T-helper 17 cell (primary cell): ENCODE measurements at regions not wholly inside any gene's neighbourhood (a gene's known extent, or its start where the extent isn't known, plus 50 kb on each side); places are given as distances from the start of the nearest gene placed in this dataset.

Source experiments
- ATAC-seq: fragments of 150-1000 bp; cut with Tn5 transposase; 2 replicates; pipeline ENCODE4 v1.10.0; 2021; ENCODE audit warnings: mild to moderate bottlenecking, moderate library complexity
- DNase-seq, 3 donors: peaks; one replicate each; pipeline versions ENCODE4 v3.0.0 to v3.0.0-alpha.2; 2020 to 2021
- H3K9me3 ChIP-seq: one replicate; pipeline ENCODE4 v1.7.0; 2013; ENCODE audit warnings: low read length, mild to moderate bottlenecking; ENCODE audit not compliant: control insufficient read depth, poor library complexity, severe bottlenecking
- H3K27ac Mint-ChIP-seq: one replicate; pipeline ENCODE4 v1.8.0; 2022; ENCODE audit warnings: mild to moderate bottlenecking, moderate library complexity, mixed read lengths
- H3K27me3 Mint-ChIP-seq: one replicate; pipeline ENCODE4 v1.8.0; 2022; ENCODE audit warnings: mixed read lengths
- H3K36me3 Mint-ChIP-seq: one replicate; pipeline ENCODE4 v1.8.0; 2022; ENCODE audit warnings: low read depth, mixed read lengths
- H3K4me1 Mint-ChIP-seq: one replicate; pipeline ENCODE4 v1.8.0; 2022; ENCODE audit warnings: mild to moderate bottlenecking, mixed read lengths
- H3K4me3 Mint-ChIP-seq: one replicate; pipeline ENCODE4 v1.8.0; 2022; ENCODE audit warnings: mild to moderate bottlenecking, moderate library complexity, mixed read lengths

GRCh38 chr3:174775603-174776002 lies 83.5 kb upstream of the NAALADL2 start:
- Mint-ChIP-seq H3K27ac (no peak overlapping the region), H3K27me3 (no peaks in the 10 kb centered on the region), H3K36me3 (no peaks in the 10 kb centered on the region), H3K4me1 (no peaks in the 10 kb centered on the region), H3K4me3 (no peak overlapping the region)
- no peaks in the 10 kb centered on the region for H3K9me3 ChIP-seq
- ATAC-seq (no peak), DNase-seq (no peak)

GRCh38 chr3:174776123-174776522 lies 83.0 kb upstream of the NAALADL2 start:
- H3K9me3 ChIP-seq = no peaks in the 10 kb centered on the region
- Mint-ChIP-seq H3K36me3 (no peaks in the 10 kb centered on the region), H3K4me1 (no peaks in the 10 kb centered on the region), H3K27me3 (no peaks in the 10 kb centered on the region), H3K4me3 (no peak overlapping the region), H3K27ac (no peak overlapping the region)
- DNase-seq (no peak), ATAC-seq (no peak)

DNA sequence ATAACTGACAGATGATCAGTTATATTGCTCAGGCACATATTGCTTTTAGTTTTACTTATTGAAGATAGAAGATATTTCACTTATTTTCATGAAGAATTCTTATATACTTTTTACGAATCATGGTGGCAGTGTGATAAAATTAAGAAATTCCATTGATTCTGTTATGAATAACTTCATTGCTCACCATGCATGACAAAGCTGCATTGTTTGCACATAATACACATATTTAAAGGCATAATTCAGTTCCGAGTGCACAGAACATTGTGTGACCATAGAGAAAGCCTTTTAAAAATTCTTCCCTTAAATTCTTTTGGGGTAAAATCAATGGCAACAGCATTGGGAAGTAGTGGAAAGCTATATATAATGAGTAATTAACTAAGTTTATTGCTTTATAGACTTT lies 82.5 kb upstream of the NAALADL2 start:
- no peaks in the 10 kb centered on the region for H3K9me3 ChIP-seq
- H3K27me3 Mint-ChIP-seq = no peaks in the 10 kb centered on the region
- H3K27ac Mint-ChIP-seq = no peak overlapping the region
- DNase-seq = no peak
- H3K4me3 Mint-ChIP-seq = no peak overlapping the region
- H3K4me1 Mint-ChIP-seq = no peaks in the 10 kb centered on the region
- H3K36me3 Mint-ChIP-seq = no peaks in the 10 kb centered on the region
- no peak for ATAC-seq

DNA sequence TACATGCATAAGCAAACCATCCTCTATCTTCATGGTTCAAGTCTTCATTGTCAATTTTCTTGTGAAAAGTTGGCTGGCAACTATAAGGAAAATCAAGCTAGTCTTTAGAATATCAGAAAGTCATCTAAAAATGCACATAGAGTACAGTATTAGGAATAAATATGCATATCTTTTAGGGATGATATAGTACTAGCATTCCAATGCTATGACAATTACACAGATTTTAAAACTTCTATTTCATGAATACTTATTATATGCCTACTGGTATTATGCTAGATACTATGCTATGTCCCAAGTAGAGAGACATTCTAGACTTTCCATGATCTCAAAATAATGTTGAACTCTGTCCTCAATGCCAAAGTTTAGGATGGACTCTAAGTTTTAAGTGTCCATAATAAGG lies 81.3 kb upstream of the NAALADL2 start:
- Mint-ChIP-seq H3K27me3 (no peaks in the 10 kb centered on the region), H3K4me1 (no peaks in the 10 kb centered on the region), H3K4me3 (no peak overlapping the region), H3K36me3 (no peaks in the 10 kb centered on the region), H3K27ac (no peak overlapping the region)
- ATAC-seq = no peak
- DNase-seq = no peak
- H3K9me3 ChIP-seq = no peaks in the 10 kb centered on the region

- ATAC-seq (no peak), DNase-seq (no peak)
- Mint-ChIP-seq H3K4me1 (no peaks in the 10 kb centered on the region), H3K4me3 (no peak overlapping the region), H3K27me3 (no peaks in the 10 kb centered on the region), H3K36me3 (no peaks in the 10 kb centered on the region), H3K27ac (no peak overlapping the region)
- no peaks in the 10 kb centered on the region for H3K9me3 ChIP-seq
Observed at GRCh38 chr3:174783502-174783901, 75.6 kb upstream of the NAALADL2 start.

DNA sequence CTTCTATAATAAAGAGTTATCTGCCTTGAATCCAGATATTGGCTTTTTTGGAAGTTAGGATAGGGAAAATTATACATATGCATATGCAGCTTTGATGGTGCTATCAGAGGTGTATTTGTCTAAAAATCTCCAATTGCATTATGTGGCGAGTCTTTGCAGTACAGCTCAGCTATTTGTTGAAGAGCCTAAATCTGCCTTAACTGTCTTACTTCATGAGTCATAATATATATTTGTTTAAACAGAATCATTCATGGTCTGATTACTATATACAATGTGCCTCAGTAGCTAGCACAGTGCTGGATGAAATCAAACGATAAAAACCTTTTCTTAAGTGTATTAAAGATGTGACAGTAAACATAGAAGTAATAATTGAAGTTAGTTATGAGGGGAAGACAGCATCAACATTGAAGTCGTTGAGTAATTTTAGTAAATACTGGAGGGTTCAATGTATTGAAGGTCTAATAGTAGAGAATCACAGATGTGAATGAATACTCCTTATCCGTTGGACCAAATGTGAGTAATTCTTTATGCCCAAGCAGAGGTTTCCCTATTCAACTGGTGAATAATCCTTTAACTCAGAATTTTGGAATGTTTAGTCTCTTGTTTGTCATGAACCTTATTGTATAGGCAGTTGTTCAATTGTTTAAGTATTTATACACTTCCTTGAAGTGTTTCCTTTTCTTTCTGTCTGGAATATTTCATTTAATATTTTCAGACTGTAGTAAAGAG lies 74.8 kb upstream of the NAALADL2 start:
- no peaks in the 10 kb centered on the region for H3K36me3 Mint-ChIP-seq
- no peak overlapping the region for H3K4me3 Mint-ChIP-seq
- no peaks in the 10 kb centered on the region for H3K9me3 ChIP-seq
- no peaks in the 10 kb centered on the region for H3K4me1 Mint-ChIP-seq
- no peaks in the 10 kb centered on the region for H3K27me3 Mint-ChIP-seq
- DNase-seq (no peak), ATAC-seq (no peak)
- no peak overlapping the region for H3K27ac Mint-ChIP-seq

DNA sequence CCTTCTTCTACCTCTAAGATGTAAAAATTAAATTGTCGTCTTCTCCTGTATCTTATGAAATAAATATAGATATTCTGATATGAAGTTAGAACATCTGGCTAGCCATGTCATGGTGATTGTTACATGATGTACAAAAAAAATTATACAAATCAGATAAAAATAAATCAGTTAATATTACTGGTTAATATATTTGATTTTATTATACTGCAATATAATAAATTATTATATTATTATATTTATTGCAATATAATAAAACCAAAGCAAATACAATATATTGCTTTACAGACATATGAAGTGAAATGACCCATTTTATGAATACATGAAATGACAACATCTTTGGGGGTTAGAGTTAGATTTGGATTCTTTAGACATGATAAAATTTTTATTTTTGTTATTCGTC lies 72.3 kb upstream of the NAALADL2 start:
- DNase-seq = no peak
- Mint-ChIP-seq H3K4me3 (no peak overlapping the region), H3K27me3 (no peaks in the 10 kb centered on the region), H3K36me3 (no peaks in the 10 kb centered on the region), H3K4me1 (no peaks in the 10 kb centered on the region), H3K27ac (no peak overlapping the region)
- no peaks in the 10 kb centered on the region for H3K9me3 ChIP-seq
- ATAC-seq = no peak

- no peaks in the 10 kb centered on the region for H3K27me3 Mint-ChIP-seq
- DNase-seq = no peak
Observed at GRCh38 chr3:174791161-174791560, 68.0 kb upstream of the NAALADL2 start.

GRCh38 chr3:174792864-174793263 lies 66.3 kb upstream of the NAALADL2 start:
- no peaks in the 10 kb centered on the region for H3K9me3 ChIP-seq
- ATAC-seq = no peak
- H3K4me1 Mint-ChIP-seq = no peaks in the 10 kb centered on the region
- H3K4me3 Mint-ChIP-seq = no peak overlapping the region
- no peaks in the 10 kb centered on the region for H3K36me3 Mint-ChIP-seq
- H3K27me3 Mint-ChIP-seq = no peaks in the 10 kb centered on the region
- DNase-seq = no peak
- no peak overlapping the region for H3K27ac Mint-ChIP-seq

More at GRCh38 chr3:174791161-174791560, 68.0 kb upstream of the NAALADL2 start:
- no peaks in the 10 kb centered on the region for H3K36me3 Mint-ChIP-seq
- H3K4me3 Mint-ChIP-seq = no peak overlapping the region
- no peaks in the 10 kb centered on the region for H3K4me1 Mint-ChIP-seq
- H3K9me3 ChIP-seq = no peaks in the 10 kb centered on the region
- ATAC-seq = no peak
- no peak overlapping the region for H3K27ac Mint-ChIP-seq
